ENCODE measurements at regions not wholly inside any gene's neighbourhood (a gene's known extent, or its start where the extent isn't known, plus 50 kb on each side); places are given as distances from the start of the nearest gene placed in this dataset.

- no peaks in the 10 kb centered on the region for H3K36me3 ChIP-seq
- H3K9me3 ChIP-seq: no peaks in the 10 kb centered on the region
- 76 to 86% methylated on average over 1 of the region's 1 CpG for WGBS, 2 donors
- no peak for TF ChIP-seq EP300 (IDR thresholded peaks at IDR 0.05)
- TF ChIP-seq POLR2A (IDR thresholded peaks at IDR 0.05): no peak
- TF ChIP-seq CTCF (IDR thresholded peaks at IDR 0.05): no peak
- no peak overlapping the region for H3K27ac ChIP-seq
- H3K4me1 ChIP-seq: no peaks in the 10 kb centered on the region
- H3K27me3 ChIP-seq: no peaks in the 10 kb centered on the region
- no peak overlapping the region for H3K4me3 ChIP-seq
- DNase-seq (ENCODE audit: low spot score in 2 of 2): no peak
These were observed 513.9 kb upstream of the ZWINT start for GRCh38 chr10:56874950-56875349.

- H3K4me3 ChIP-seq: no peak overlapping the region
- no peaks in the 10 kb centered on the region for H3K36me3 ChIP-seq
- TF ChIP-seq POLR2A (IDR thresholded peaks at IDR 0.05) (no peak), CTCF (IDR thresholded peaks at IDR 0.05) (no peak), EP300 (IDR thresholded peaks at IDR 0.05) (no peak)
- H3K27ac ChIP-seq: no peak overlapping the region
- H3K9me3 ChIP-seq: no peaks in the 10 kb centered on the region
- H3K4me1 ChIP-seq: no peaks in the 10 kb centered on the region
- DNase-seq (ENCODE audit: low spot score in 2 of 2): no peak
- H3K27me3 ChIP-seq: no peaks in the 10 kb centered on the region
These were observed 510.2 kb upstream of the ZWINT start for GRCh38 chr10:56871160-56871668.

GRCh38 chr10:56867236-56867635, 506.2 kb upstream of the ZWINT start:
- Histone ChIP-seq H3K36me3 (no peaks in the 10 kb centered on the region), H3K9me3 (no peaks in the 10 kb centered on the region), H3K27ac (no peak overlapping the region), H3K4me1 (no peaks in the 10 kb centered on the region), H3K27me3 (no peaks in the 10 kb centered on the region), H3K4me3 (no peak overlapping the region)
- TF ChIP-seq EP300 (IDR thresholded peaks at IDR 0.05) (no peak), CTCF (IDR thresholded peaks at IDR 0.05) (no peak), POLR2A (IDR thresholded peaks at IDR 0.05) (no peak)
- WGBS, 2 donors: 70 to 80% methylated on average over 3 of the region's 3 CpGs
- DNase-seq (ENCODE audit: low spot score in 2 of 2): no peak

GRCh38 chr10:56856569-56856968, 495.5 kb upstream of the ZWINT start:
- Histone ChIP-seq H3K36me3 (no peaks in the 10 kb centered on the region), H3K4me3 (no peak overlapping the region), H3K27me3 (no peaks in the 10 kb centered on the region), H3K4me1 (no peaks in the 10 kb centered on the region), H3K9me3 (no peaks in the 10 kb centered on the region), H3K27ac (no peak overlapping the region)
- 72 to 90% methylated on average over 2 of the region's 2 CpGs for WGBS, 2 donors
- TF ChIP-seq CTCF (IDR thresholded peaks at IDR 0.05): no peak
- TF ChIP-seq EP300 (IDR thresholded peaks at IDR 0.05): no peak
- no peak for TF ChIP-seq POLR2A (IDR thresholded peaks at IDR 0.05)
- no peak for DNase-seq (ENCODE audit: low spot score in 2 of 2)

- Histone ChIP-seq H3K4me1 (no peaks in the 10 kb centered on the region), H3K4me3 (no peak overlapping the region), H3K27ac (no peak overlapping the region), H3K27me3 (no peaks in the 10 kb centered on the region), H3K9me3 (no peaks in the 10 kb centered on the region), H3K36me3 (no peaks in the 10 kb centered on the region)
- TF ChIP-seq EP300 (IDR thresholded peaks at IDR 0.05): no peak
- no peak for TF ChIP-seq POLR2A (IDR thresholded peaks at IDR 0.05)
- TF ChIP-seq CTCF (IDR thresholded peaks at IDR 0.05): no peak
- DNase-seq (ENCODE audit: low spot score in 2 of 2): no peak
- 79 to 82% methylated on average over 6 of the region's 6 CpGs for WGBS, 2 donors
These were observed 484.0 kb upstream of the ZWINT start for GRCh38 chr10:56844978-56845529.

Data from tibial nerve (tissue), 4 donors.